SK-N-SH (cell line): ENCODE measurements at regions not wholly inside any gene's neighbourhood (a gene's known extent, or its start where the extent isn't known, plus 50 kb on each side); places are given as distances from the start of the nearest gene placed in this dataset.

Experiments used
- CTCF ChIA-PET: fragments of 300-600, 350-600 bp; formaldehyde crosslinking; extraction: SDS; loops from one replicate; lab custom pipeline; 2021; lab: Yijun Ruan, JAX
- POLR2A ChIA-PET: fragments of 350-600 bp; sonication (Branson Sonifier 250); formaldehyde crosslinking; extraction: SDS; loops from one replicate; lab custom pipeline; 2020; ENCODE audit warnings: antibody characterized with exemption, inconsistent platforms; lab: Yijun Ruan, JAX
- DNase-seq: peaks from one replicate; pipeline ENCODE4 v3.0.0; 2012
- H2AFZ ChIP-seq: fragments of 200-600 bp; sonication (generic); 2 replicates; pipeline ENCODE4 v1.8.1; 2016; ENCODE audit warnings: antibody characterized with exemption, mild to moderate bottlenecking, low read depth
- H3F3A ChIP-seq: fragments of 200-600 bp; sonication (generic); replicated peaks from 2 replicates; pipeline ENCODE3; 2016; ENCODE audit warnings: antibody characterized with exemption, mild to moderate bottlenecking; ENCODE audit not compliant: insufficient read depth
- H3K27ac ChIP-seq, 2 experiments: fragments of 200-500 bp in 1 of 2; fragments of 200-600 bp in 1 of 2; sonication (Bioruptor generic) in 1 of 2; sonication (generic), shearing (Covaris generic) in 1 of 2; 2 replicates each; pipeline versions ENCODE4 v1.5.1 to v1.6.1; 2014 to 2016; ENCODE audit warnings: low read depth in 2 of 2, inconsistent platforms in 1 of 2, low read length in 1 of 2, mild to moderate bottlenecking in 1 of 2, mixed read lengths in 1 of 2
- H3K27me3 ChIP-seq: fragments of 200-600 bp; sonication (generic), shearing (Covaris generic); 2 replicates; pipeline ENCODE4 v1.6.1; 2016; ENCODE audit warnings: mixed run types; ENCODE audit not compliant: insufficient read depth
- H3K36me3 ChIP-seq, 2 experiments: fragments of 200-500 bp in 1 of 2; fragments of 200-600 bp in 1 of 2; sonication (Bioruptor generic) in 1 of 2; sonication (generic) in 1 of 2; replicated peaks in 1 of 2; 2 replicates each; pipeline versions ENCODE3 to v1.5.1; 2014 to 2016; ENCODE audit warnings: low read length in 1 of 2, mild to moderate bottlenecking in 1 of 2; ENCODE audit not compliant: insufficient read depth in 2 of 2, control insufficient read depth in 1 of 2
- H3K4me1 ChIP-seq, 2 experiments: fragments of 200-500 bp in 1 of 2; fragments of 200-600 bp in 1 of 2; sonication (Bioruptor generic) in 1 of 2; sonication (generic), shearing (Covaris generic) in 1 of 2; 2 replicates each; pipeline versions ENCODE4 v1.5.1 to v1.6.1; 2014 to 2016; ENCODE audit warnings: low read depth in 1 of 2, low read length in 1 of 2, mixed run types in 1 of 2; ENCODE audit not compliant: insufficient read depth in 2 of 2, control insufficient read depth in 1 of 2
- H3K4me2 ChIP-seq: fragments of 200-600 bp; sonication (generic), shearing (Covaris generic); 2 replicates; pipeline ENCODE4 v1.6.1; 2017; ENCODE audit warnings: mixed run types
- H3K4me3 ChIP-seq, 2 experiments: fragments of 200-500 bp in 1 of 2; fragments of 200-600 bp in 1 of 2; sonication (Bioruptor generic) in 1 of 2; sonication (generic), shearing (Covaris generic) in 1 of 2; 2 replicates each; pipeline versions ENCODE4 v1.5.1 to v1.8.1; 2014 to 2016; ENCODE audit warnings: low read depth in 2 of 2, inconsistent platforms in 1 of 2, low read length in 1 of 2, mild to moderate bottlenecking in 1 of 2, mixed read lengths in 1 of 2, moderate library complexity in 1 of 2
- H3K79me2 ChIP-seq: fragments of 200-600 bp; sonication (generic); 2 replicates; pipeline ENCODE4 v1.8.1; 2017; ENCODE audit warnings: mild to moderate bottlenecking; ENCODE audit not compliant: insufficient read depth
- H3K9ac ChIP-seq: fragments of 200-600 bp; sonication (generic); 2 replicates; pipeline ENCODE4 v1.6.1; 2017; ENCODE audit warnings: mixed run types
- H3K9me2 ChIP-seq: fragments of 200-600 bp; sonication (generic); 2 replicates; pipeline ENCODE4 v1.6.1; 2017; ENCODE audit warnings: mixed run types
- H3K9me3 ChIP-seq: fragments of 200-600 bp; sonication (generic); 2 replicates; pipeline ENCODE4 v1.6.1; 2017; ENCODE audit warnings: mixed run types, mild to moderate bottlenecking, moderate library complexity
- H4K20me1 ChIP-seq: fragments of 200-600 bp; sonication (generic); 2 replicates; pipeline ENCODE4 v1.6.1; 2017; ENCODE audit warnings: mild to moderate bottlenecking, mixed run types; ENCODE audit not compliant: insufficient read depth
- CHD2 ChIP-seq: fragments of 150-350 bp; IDR thresholded peaks from 2 replicates; pipeline ENCODE4 v1.6.1; 2018; ENCODE audit warnings: low read length; ENCODE audit not compliant: partially characterized antibody
- ELF1 ChIP-seq: IDR thresholded peaks from 2 replicates; pipeline ENCODE4 v1.4.0; 2012
- EP300 ChIP-seq, 2 experiments: IDR thresholded peaks; 2 replicates each; pipeline versions ENCODE4 v1.4.0 to v1.6.1; 2012; ENCODE audit warnings: borderline replicate concordance in 1 of 2, low read depth in 1 of 2, low read length in 1 of 2
- EZH2phosphoT487 ChIP-seq: fragments of 200-600 bp; sonication (generic); IDR thresholded peaks from 2 replicates; pipeline ENCODE4 v1.6.1; 2017; ENCODE audit warnings: low read depth, mixed run types, mild to moderate bottlenecking, antibody characterized with exemption, moderate library complexity, borderline replicate concordance
- FOXM1 ChIP-seq: IDR thresholded peaks from 2 replicates; pipeline ENCODE4 v1.4.0; 2012; ENCODE audit warnings: low read depth, mild to moderate bottlenecking
- GATA2 ChIP-seq: sonication (generic); formaldehyde crosslinking; IDR thresholded peaks from 2 replicates; pipeline ENCODE4 v1.5.0; 2020; ENCODE audit warnings: mild to moderate bottlenecking, missing genetic modification reagents
- IRF3 ChIP-seq: fragments of 150-350 bp; IDR thresholded peaks from 2 replicates; pipeline ENCODE4 v1.6.1; 2016; ENCODE audit warnings: mild to moderate bottlenecking, low read depth, low read length
- MEF2A ChIP-seq: IDR thresholded peaks from 2 replicates; pipeline ENCODE4 v1.4.0; 2012; ENCODE audit warnings: low read depth, borderline replicate concordance
- MXI1 ChIP-seq: IDR thresholded peaks from 2 replicates; pipeline ENCODE4 v1.6.1; 2012; ENCODE audit warnings: mild to moderate bottlenecking, low read depth, low read length, improper control_type of control experiment
- NFIC ChIP-seq: IDR thresholded peaks from 2 replicates; pipeline ENCODE4 v1.4.0; 2012; ENCODE audit warnings: borderline replicate concordance
- PBX3 ChIP-seq: IDR thresholded peaks from 2 replicates; pipeline ENCODE4; 2012
- RCOR1 ChIP-seq: fragments of 150-350 bp; IDR thresholded peaks from 2 replicates; pipeline ENCODE4 v1.6.1; 2017; ENCODE audit warnings: antibody characterized with exemption, low read length
- REST ChIP-seq: IDR thresholded peaks from 2 replicates; pipeline ENCODE4 v1.6.1; 2012; ENCODE audit warnings: mild to moderate bottlenecking, low read depth, low read length, moderate library complexity
- TEAD4 ChIP-seq: IDR thresholded peaks from 2 replicates; pipeline ENCODE4 v1.4.0; 2012; ENCODE audit warnings: mild to moderate bottlenecking, borderline replicate concordance; ENCODE audit not compliant: insufficient read depth
- YY1 ChIP-seq: IDR thresholded peaks from 2 replicates; pipeline ENCODE4 v1.4.0; 2012; ENCODE audit warnings: low read depth, mild to moderate bottlenecking
- WGBS: methylation state at CpG from one replicate; pipeline ENCODE4 v1.1.6; 2017; ENCODE audit warnings: low lambda C conversion rate; 5-methylcytosine and 5-hydroxymethylcytosine counted together

- Histone ChIP-seq H2AFZ (no peak overlapping the region), H3K9me2 (no peaks in the 10 kb centered on the region), H3K9ac (no peak overlapping the region), H3K9me3 (no peaks in the 10 kb centered on the region), H3K36me3 (no peaks in the 10 kb centered on the region), H3K4me2 (no peak overlapping the region), H3K27me3 (no peaks in the 10 kb centered on the region), H4K20me1 (no peaks in the 10 kb centered on the region), H3K4me1 (no peaks in the 10 kb centered on the region), H3K79me2 (no peaks in the 10 kb centered on the region), H3K27ac (no peak overlapping the region), H3F3A (no peaks in the 10 kb centered on the region), H3K4me3 (no peak overlapping the region)
- TF ChIP-seq TEAD4 = no peak
- TF ChIP-seq YY1 = no peak
- TF ChIP-seq MXI1 = no peak
- no peak for TF ChIP-seq EZH2phosphoT487
- TF ChIP-seq ELF1 = no peak
- TF ChIP-seq RCOR1 = no peak
- no peak for TF ChIP-seq FOXM1
- TF ChIP-seq GATA2 (CRISPR knock-in tag) = no peak
- no peak for TF ChIP-seq CHD2
- TF ChIP-seq IRF3 = no peak
- no peak for TF ChIP-seq MEF2A
- TF ChIP-seq NFIC = no peak
- TF ChIP-seq EP300 (IDR thresholded peaks at IDR 0.05; ENCODE audit: borderline replicate concordance in 1 of 2, low read depth in 1 of 2, low read length in 1 of 2) = no peak
- no peak for TF ChIP-seq PBX3
- TF ChIP-seq REST = no peak
- POLR2A ChIA-PET = no interaction called here
- CTCF ChIA-PET = no interaction called here
- no peak for DNase-seq
- WGBS = 0% methylated on average over 1 of the region's 1 CpG
Observed at GRCh38 chrX:126456136-126456535, 96.5 kb downstream of the DCAF12L1 start.
